Activated naive CD4-positive, alpha-beta T cell treated with anti-CD3 and anti-CD28 coated beads, Interleukin-2, amount 50 U/mL, for 24 hours (primary cell): ENCODE measurements at regions not wholly inside any gene's neighbourhood (a gene's known extent, or its start where the extent isn't known, plus 50 kb on each side); places are given as distances from the start of the nearest gene placed in this dataset.
"Not testable (repeated sequence)": the region's sequence is repeated elsewhere in the genome, so short reads cannot be mapped to it uniquely, and the experiment has no call there.

Experiments
- H3K27ac Mint-ChIP-seq: one replicate; pipeline ENCODE4 v1.8.0; 2021; ENCODE audit warnings: mild to moderate bottlenecking, mixed read lengths
- H3K27me3 Mint-ChIP-seq: one replicate; pipeline ENCODE4 v1.8.0; 2021; ENCODE audit warnings: mixed read lengths
- H3K36me3 Mint-ChIP-seq: one replicate; pipeline ENCODE4 v1.8.0; 2021; ENCODE audit warnings: mixed read lengths
- H3K4me1 Mint-ChIP-seq: one replicate; pipeline ENCODE4 v1.8.0; 2021; ENCODE audit warnings: mixed read lengths
- H3K4me3 Mint-ChIP-seq: one replicate; pipeline ENCODE4 v1.8.0; 2021; ENCODE audit warnings: mild to moderate bottlenecking, mixed read lengths
- H3K9me3 Mint-ChIP-seq: one replicate; pipeline ENCODE4 v1.8.0; 2021; ENCODE audit warnings: mixed read lengths

DNA sequence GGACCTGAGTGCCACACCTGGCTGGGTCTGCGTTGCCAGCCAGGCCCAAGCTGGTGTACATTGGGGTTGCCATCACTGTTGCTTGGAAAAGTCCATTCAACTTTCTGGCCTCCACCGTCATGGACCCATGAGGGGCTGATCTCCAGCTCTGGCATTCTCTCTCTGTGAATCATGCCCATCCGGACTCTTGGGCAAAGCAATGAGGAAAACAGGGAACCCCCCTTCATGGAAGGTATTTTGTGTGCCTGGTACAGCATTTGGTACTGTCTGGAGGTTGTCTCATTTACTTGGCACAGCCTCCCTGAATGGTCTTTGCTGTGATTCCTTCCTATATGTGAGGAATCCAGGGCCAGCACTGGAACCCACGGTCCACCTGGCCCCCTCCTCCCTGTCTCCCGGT lies 99.4 kb downstream of the FOXD2 start:
- H3K9me3 Mint-ChIP-seq: no peaks in the 10 kb centered on the region
- no peaks in the 10 kb centered on the region for H3K36me3 Mint-ChIP-seq
- H3K27me3 Mint-ChIP-seq: peaks cover 31% of the 10 kb centered on the region
- H3K4me3 Mint-ChIP-seq: no peak overlapping the region
- H3K4me1 Mint-ChIP-seq: peaks cover 7% of the 10 kb centered on the region
- H3K27ac Mint-ChIP-seq: no peak overlapping the region

GRCh38 chr1:47537966-47538365 lies 100.1 kb downstream of the FOXD2 start:
- Mint-ChIP-seq H3K9me3 (no peaks in the 10 kb centered on the region), H3K4me1 (peaks cover 7% of the 10 kb centered on the region), H3K36me3 (no peaks in the 10 kb centered on the region), H3K27ac (no peak overlapping the region), H3K4me3 (no peak overlapping the region), H3K27me3 (peaks cover 28% of the 10 kb centered on the region)

GRCh38 chr1:47538530-47538929 lies 100.7 kb downstream of the FOXD2 start:
- not testable (repeated sequence) for H3K27ac Mint-ChIP-seq, H3K4me3 Mint-ChIP-seq, H3K36me3 Mint-ChIP-seq, H3K9me3 Mint-ChIP-seq, H3K4me1 Mint-ChIP-seq
- peaks cover 29% of the 10 kb centered on the region for H3K27me3 Mint-ChIP-seq

DNA sequence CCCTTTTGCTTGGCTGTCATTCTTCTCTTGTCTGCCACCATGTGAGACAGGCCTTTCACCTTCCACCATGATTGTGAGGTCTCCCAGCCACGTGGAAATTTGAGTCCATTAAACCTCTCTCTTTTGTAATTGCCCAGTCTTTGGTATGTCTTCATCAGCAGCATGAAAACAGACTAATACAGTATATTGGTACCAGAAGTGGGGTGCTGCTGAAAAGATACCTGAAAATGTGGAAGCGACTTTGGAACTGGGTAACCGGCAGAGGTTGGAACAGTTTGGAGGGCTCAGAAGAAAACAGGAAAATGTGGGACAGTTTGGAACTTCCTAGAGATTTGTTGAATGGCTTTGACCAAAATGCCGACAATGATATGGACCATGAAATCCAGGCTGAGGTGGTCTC lies 103.9 kb downstream of the FOXD2 start:
- peaks cover 21% of the 10 kb centered on the region for H3K27me3 Mint-ChIP-seq
- not testable (repeated sequence) for H3K36me3 Mint-ChIP-seq, H3K4me1 Mint-ChIP-seq, H3K4me3 Mint-ChIP-seq, H3K27ac Mint-ChIP-seq, H3K9me3 Mint-ChIP-seq

- H3K9me3 Mint-ChIP-seq, H3K36me3 Mint-ChIP-seq, H3K27ac Mint-ChIP-seq, H3K4me1 Mint-ChIP-seq, H3K4me3 Mint-ChIP-seq: not testable (repeated sequence)
- peaks cover 21% of the 10 kb centered on the region for H3K27me3 Mint-ChIP-seq
These were observed 105.2 kb downstream of the FOXD2 start for GRCh38 chr1:47543089-47543488.

DNA sequence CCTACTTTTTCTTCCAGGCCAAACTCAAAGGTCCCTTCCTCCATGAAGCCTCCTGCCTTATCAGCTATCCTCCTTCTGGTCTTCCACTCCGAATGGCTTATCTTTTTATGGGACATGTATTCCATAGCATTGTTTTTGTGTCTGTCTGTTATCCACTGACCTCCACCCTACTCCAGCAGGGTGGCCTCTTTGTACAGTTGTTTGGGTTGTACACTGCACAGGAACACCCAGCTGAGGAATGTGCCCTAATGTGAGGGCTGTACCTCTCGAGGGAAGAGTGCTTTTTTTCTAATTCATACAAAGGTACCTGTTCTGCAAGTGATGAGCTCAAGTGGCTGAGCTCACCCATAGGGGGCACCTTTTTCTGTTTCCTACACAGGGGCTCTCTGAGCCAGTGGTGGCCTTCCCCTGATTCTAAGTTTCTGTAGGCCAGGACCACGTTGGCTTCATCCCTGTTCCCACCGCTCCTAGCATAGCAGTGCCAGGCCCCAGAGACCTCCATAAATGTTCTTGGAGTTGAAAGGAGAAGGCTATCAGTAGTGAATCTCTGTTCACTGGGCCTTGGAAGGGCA lies 108.2 kb downstream of the FOXD2 start:
- Mint-ChIP-seq H3K27ac (no peak overlapping the region), H3K27me3 (peaks cover 16% of the 10 kb centered on the region), H3K9me3 (no peaks in the 10 kb centered on the region), H3K4me3 (no peak overlapping the region), H3K4me1 (no peaks in the 10 kb centered on the region), H3K36me3 (no peaks in the 10 kb centered on the region)

DNA sequence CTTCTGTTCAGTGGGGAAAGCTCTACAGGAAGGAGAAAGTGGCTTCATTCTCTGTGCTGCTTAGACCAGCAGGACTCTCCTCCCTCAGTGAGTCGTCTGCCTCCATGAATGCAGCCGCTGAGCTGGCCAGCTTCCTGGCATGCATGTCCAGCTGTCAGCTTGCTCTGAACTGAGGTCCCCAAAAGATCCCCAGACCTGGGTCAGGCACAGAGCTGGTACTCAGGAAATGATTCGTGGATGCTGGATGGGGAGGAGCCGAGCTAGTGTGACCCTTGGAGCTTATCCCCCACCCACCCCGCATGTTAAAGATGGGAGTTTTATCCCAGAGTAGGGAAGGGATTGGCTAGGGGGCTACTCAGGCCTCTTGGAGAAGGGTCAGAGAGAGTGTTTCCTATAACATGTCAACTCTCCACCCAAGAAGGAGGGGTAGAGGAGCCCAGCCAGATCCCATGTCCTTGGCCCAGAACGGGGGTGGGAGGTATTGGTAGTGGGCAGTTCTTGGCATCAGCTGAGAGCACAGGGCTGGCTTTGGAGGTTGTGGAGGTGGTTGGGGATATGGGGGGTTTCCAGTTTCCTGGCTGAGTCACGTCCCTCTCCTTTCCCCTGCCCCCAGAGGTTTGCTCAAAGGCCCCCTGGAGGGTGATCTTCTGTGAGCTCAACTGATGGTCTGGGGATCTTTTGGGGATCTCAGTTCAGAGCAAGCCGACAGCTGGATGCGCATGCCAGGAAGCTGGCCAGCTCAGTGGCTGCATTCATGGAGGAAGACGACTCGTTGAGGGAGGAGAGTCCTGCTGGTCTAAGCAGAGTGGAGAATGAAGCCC lies 110.1 kb downstream of the FOXD2 start:
- H3K27me3 Mint-ChIP-seq: peaks cover 14% of the 10 kb centered on the region
- no peak overlapping the region for H3K27ac Mint-ChIP-seq
- no peak overlapping the region for H3K4me3 Mint-ChIP-seq
- H3K4me1 Mint-ChIP-seq: no peaks in the 10 kb centered on the region
- no peaks in the 10 kb centered on the region for H3K36me3 Mint-ChIP-seq
- no peaks in the 10 kb centered on the region for H3K9me3 Mint-ChIP-seq

DNA sequence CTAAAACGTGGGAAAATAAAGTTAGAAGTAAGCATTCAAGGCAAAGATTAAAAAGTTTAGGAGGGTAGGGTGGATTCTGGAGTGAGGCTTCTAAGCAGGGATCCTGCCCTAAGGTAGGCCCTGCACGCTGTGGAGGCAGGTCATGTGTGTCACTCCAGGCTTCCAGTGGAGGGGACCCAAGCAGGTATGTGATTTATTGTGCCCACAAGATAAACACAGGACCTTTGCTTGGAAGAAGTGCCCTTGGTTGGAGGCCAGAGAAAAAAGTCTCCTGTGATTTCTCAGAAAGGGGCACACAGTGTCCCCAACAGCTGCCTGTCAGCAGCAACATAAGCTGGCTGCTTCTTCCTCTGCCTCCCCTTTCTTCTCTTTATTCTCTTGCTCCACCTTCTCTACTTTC lies 110.8 kb downstream of the FOXD2 start:
- Mint-ChIP-seq H3K27ac (no peak overlapping the region), H3K36me3 (no peaks in the 10 kb centered on the region), H3K4me1 (no peaks in the 10 kb centered on the region), H3K9me3 (no peaks in the 10 kb centered on the region), H3K4me3 (no peak overlapping the region), H3K27me3 (peaks cover 12% of the 10 kb centered on the region)

GRCh38 chr1:47549532-47549931 lies 111.7 kb downstream of the FOXD2 start:
- H3K4me1 Mint-ChIP-seq: no peaks in the 10 kb centered on the region
- no peak overlapping the region for H3K27ac Mint-ChIP-seq
- peaks cover 8% of the 10 kb centered on the region for H3K27me3 Mint-ChIP-seq
- no peak overlapping the region for H3K4me3 Mint-ChIP-seq
- no peaks in the 10 kb centered on the region for H3K9me3 Mint-ChIP-seq
- no peaks in the 10 kb centered on the region for H3K36me3 Mint-ChIP-seq

- H3K4me1 Mint-ChIP-seq: no peaks in the 10 kb centered on the region
- peaks cover 3% of the 10 kb centered on the region for H3K27me3 Mint-ChIP-seq
- H3K4me3 Mint-ChIP-seq: no peak overlapping the region
- H3K27ac Mint-ChIP-seq: no peak overlapping the region
- H3K36me3 Mint-ChIP-seq: no peaks in the 10 kb centered on the region
- H3K9me3 Mint-ChIP-seq: no peaks in the 10 kb centered on the region
These were observed 113.1 kb downstream of the FOXD2 start for GRCh38 chr1:47550929-47551328.

GRCh38 chr1:47551971-47552528 lies 114.2 kb downstream of the FOXD2 start:
- no peak overlapping the region for H3K4me3 Mint-ChIP-seq
- H3K4me1 Mint-ChIP-seq: no peaks in the 10 kb centered on the region
- H3K9me3 Mint-ChIP-seq: no peaks in the 10 kb centered on the region
- H3K27me3 Mint-ChIP-seq: peaks cover 3% of the 10 kb centered on the region
- no peaks in the 10 kb centered on the region for H3K36me3 Mint-ChIP-seq
- no peak overlapping the region for H3K27ac Mint-ChIP-seq

DNA sequence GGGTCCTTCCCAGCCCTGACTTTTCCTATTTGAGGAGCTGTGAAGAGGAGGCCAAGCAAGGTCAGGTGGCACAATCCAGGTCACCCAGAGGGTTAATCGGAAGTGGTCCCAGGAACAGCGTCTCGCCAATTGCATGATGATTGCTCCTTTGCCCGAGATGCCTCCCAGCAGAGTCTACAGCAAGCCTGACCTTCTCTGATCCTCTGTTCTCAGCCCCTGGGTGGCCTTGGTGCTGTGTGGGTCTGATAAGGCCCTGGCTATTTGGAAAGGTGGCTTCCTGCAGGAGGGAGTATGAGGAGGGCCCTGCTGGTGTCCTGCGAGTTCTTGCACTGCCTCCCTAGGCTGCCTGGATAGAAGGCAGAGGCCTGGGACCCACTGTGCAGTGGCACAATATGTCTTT lies 116.2 kb downstream of the FOXD2 start:
- H3K36me3 Mint-ChIP-seq: no peaks in the 10 kb centered on the region
- no peaks in the 10 kb centered on the region for H3K4me1 Mint-ChIP-seq
- H3K27me3 Mint-ChIP-seq: peaks cover 3% of the 10 kb centered on the region
- no peaks in the 10 kb centered on the region for H3K9me3 Mint-ChIP-seq
- H3K27ac Mint-ChIP-seq: no peak overlapping the region
- no peak overlapping the region for H3K4me3 Mint-ChIP-seq

- Mint-ChIP-seq H3K4me3 (no peak overlapping the region), H3K4me1 (no peaks in the 10 kb centered on the region), H3K27ac (no peak overlapping the region), H3K9me3 (no peaks in the 10 kb centered on the region), H3K27me3 (peaks cover 3% of the 10 kb centered on the region), H3K36me3 (no peaks in the 10 kb centered on the region)
These were observed 117.1 kb downstream of the FOXD2 start for GRCh38 chr1:47554901-47555300.

DNA sequence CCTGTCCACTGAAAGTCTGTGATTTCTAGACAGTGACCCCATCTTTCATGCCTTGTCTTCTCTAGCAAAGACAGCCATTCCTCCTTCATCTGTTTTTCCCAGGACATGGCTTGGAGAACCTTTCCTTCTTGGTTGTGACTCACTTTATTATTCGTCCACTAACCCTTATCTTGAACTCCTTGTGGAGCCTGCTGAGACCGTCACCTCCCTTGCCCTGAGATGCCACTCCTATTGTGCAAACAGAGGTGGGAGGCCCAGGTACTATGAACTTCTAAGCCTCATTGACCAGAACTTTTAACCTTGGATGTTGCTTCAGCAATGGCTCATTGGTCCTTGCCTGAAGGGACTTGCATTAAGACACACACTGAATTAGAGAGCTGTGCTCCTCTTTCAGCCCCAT lies 117.5 kb downstream of the FOXD2 start:
- no peaks in the 10 kb centered on the region for H3K4me1 Mint-ChIP-seq
- H3K36me3 Mint-ChIP-seq: no peaks in the 10 kb centered on the region
- no peak overlapping the region for H3K4me3 Mint-ChIP-seq
- no peaks in the 10 kb centered on the region for H3K9me3 Mint-ChIP-seq
- no peak overlapping the region for H3K27ac Mint-ChIP-seq
- H3K27me3 Mint-ChIP-seq: peaks cover 3% of the 10 kb centered on the region

GRCh38 chr1:47555841-47556560 lies 118.2 kb downstream of the FOXD2 start:
- H3K27ac Mint-ChIP-seq: no peak overlapping the region
- no peak overlapping the region for H3K4me3 Mint-ChIP-seq
- peaks cover 3% of the 10 kb centered on the region for H3K27me3 Mint-ChIP-seq
- no peaks in the 10 kb centered on the region for H3K4me1 Mint-ChIP-seq
- H3K9me3 Mint-ChIP-seq: no peaks in the 10 kb centered on the region
- no peaks in the 10 kb centered on the region for H3K36me3 Mint-ChIP-seq

- Mint-ChIP-seq H3K27ac (no peak overlapping the region), H3K9me3 (no peaks in the 10 kb centered on the region), H3K36me3 (no peaks in the 10 kb centered on the region), H3K4me3 (no peak overlapping the region), H3K27me3 (peaks cover 7% of the 10 kb centered on the region), H3K4me1 (no peaks in the 10 kb centered on the region)
These were observed 119.2 kb downstream of the FOXD2 start for GRCh38 chr1:47557066-47557465.
